HG03442 (cell line): ENCODE measurements at regions not wholly inside any gene's neighbourhood (a gene's known extent, or its start where the extent isn't known, plus 50 kb on each side); places are given as distances from the start of the nearest gene placed in this dataset.

Experiments used
- ATAC-seq: cut with Tn5 transposase; IDR thresholded peaks from one replicate; pipeline ENCODE4 v1.9.1; 2021; ENCODE audit warnings: mild to moderate bottlenecking, moderate library complexity; ENCODE audit not compliant: unreplicated experiment

DNA sequence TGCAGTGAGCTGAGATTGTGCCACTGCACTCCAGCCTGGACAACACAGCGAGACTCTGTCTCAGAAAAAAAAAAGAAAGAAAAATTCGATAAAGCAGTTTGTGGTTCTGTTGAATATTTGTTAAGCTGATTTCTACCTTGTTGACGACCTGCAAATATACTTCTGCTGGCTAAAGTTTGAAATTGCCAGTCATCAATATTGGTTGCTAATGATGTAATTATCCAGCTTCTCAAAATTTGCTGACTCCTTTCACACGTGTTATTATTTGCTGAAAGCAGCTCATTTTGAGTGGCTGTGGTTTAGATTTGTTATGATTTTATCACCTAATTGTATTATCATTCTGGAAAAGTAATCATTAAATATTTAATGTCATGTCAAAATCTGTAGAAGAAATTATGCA, 774.3 kb downstream of the QKI start:
- no peak for ATAC-seq

DNA sequence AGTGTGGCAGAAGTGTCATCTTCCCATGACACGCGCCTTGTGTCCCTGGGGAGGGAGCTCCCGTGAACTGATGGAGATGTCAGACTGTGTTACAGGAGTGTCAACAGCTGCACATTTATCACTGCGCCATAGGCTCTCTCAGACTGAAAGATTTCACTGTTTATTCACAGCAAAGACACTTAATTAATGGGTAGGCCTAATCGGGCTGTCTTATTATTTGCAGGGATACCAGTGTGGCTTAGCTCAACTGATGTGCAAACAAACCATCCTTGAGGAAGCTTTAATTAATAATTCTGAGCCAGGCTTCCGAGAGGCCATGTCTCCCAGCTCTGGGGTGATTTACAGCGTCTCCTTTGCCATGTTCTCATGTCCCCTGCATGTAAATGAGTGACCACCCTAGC, 771.0 kb downstream of the QKI start:
- no peak for ATAC-seq

GRCh38 chr6:164184410-164184809, 769.9 kb downstream of the QKI start:
- no peak for ATAC-seq

DNA sequence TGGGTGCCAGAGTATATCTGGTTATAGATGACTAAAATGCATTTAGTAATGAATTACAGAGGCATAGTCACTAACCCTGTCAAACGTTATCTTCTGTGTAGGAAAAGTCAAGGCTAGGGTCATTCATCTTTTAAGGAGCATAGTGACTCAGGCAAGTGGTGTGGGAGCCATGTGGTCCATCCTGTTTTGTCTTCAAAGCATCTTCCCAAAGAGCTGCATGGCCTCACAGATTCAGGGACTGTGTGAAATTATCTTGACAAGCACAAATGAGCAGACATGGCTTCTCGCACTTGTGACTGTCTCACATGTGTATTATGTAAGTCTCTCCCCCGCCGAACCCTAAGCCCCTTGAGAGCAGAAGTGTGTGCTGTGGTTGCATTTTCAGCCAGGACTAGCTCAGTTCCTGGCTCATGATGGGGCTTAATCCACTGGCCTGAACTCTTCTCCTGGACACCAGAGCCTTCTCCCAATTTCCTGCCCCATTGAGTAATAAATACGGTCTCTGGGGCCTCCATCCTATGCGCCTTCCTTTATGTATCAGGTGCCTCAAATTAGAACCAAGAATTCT, 769.1 kb downstream of the QKI start:
- no peak for ATAC-seq

GRCh38 chr6:164178679-164179332, 764.3 kb downstream of the QKI start:
- ATAC-seq: no peak

DNA sequence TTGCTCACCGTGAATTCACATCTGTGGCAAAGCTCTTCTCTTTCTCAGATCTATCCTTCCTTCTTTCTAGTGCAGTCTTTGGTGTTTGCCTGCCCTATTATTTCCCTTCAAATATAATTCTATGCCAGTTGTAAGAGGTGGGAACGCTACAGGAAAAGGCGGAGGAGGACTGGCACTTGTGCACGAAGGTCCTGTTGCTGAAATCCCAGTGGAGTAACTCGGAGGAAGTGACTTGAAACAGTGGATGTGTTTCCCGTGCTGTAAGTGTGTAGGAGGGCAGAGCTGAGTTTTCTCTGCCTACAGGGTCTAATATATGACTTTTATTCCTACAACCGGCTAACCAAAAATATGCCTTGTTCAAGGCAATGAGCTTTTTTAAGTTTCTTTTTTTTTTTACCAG, 754.8 kb downstream of the QKI start:
- ATAC-seq: no peak

DNA sequence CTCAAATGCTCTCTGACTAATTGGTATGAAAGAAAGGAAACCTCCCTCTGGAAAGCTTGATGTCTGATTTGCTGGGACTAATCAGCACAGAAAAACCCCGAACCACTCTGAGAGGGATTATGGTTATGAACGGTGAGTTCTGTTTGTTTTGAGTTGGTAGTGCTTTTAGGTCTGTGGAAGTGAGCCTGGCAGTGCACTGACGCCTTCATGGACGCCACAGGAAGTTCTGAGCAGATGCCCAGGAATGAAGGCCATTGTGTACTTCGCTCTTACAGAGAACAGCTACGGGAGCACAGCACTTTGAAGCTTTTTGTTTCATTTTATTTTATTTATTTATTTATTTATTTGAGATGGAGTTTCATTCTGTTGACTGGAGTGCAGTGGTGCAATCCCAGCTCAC, 754.1 kb downstream of the QKI start:
- ATAC-seq: no peak

DNA sequence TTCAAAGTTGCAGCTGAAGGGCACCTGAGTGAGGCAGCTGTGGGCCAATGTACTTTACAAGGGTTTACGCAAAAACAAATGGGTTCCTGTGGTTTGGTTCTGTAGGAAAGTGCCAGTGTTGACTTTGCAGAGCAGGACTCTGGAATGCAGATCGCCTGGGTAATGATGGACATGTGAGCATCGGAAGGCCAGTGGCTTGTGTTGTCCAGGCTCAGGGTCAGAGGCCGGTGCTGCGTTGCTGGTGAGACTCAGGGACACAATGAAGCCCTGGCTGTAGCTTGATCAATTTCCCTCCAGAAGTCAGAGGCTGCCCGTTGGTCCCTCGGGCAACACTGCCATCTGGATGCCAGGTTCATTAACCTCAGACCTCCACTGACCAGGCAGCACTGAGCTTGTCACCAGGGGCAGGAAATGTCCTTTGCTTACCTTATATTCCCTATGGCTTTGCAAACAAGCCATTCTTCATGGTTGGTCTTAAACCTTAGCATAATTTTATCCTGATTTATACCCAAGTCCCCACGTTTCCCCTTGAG, 753.4 kb downstream of the QKI start:
- ATAC-seq: no peak

DNA sequence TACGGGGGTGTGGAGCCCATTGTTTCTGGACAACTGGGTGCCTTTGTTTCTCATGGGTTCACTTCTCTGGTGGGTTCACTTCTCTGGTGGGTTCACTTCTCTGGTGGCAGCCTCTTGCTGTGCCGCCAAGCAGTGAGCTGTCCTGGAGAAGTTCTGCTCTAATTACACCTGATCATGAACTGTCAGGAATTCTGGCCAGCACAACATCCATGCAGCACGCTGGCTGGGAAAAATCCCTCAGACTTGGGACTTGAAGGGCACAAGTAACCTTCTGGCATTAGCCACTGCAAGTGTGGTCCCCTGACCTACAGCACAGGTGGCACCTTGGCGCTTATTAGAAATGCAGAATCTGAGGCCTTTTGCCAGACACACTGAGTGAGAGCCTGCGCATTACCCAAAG, 752.5 kb downstream of the QKI start:
- no peak for ATAC-seq

GRCh38 chr6:164166515-164166914, 752.0 kb downstream of the QKI start:
- ATAC-seq: no peak

- no peak for ATAC-seq
These were observed 750.4 kb downstream of the QKI start for GRCh38 chr6:164164876-164165275.

GRCh38 chr6:164163239-164163638, 748.7 kb downstream of the QKI start:
- ATAC-seq: no peak

- ATAC-seq: no peak
These were observed 744.5 kb downstream of the QKI start for GRCh38 chr6:164159061-164159460.

DNA sequence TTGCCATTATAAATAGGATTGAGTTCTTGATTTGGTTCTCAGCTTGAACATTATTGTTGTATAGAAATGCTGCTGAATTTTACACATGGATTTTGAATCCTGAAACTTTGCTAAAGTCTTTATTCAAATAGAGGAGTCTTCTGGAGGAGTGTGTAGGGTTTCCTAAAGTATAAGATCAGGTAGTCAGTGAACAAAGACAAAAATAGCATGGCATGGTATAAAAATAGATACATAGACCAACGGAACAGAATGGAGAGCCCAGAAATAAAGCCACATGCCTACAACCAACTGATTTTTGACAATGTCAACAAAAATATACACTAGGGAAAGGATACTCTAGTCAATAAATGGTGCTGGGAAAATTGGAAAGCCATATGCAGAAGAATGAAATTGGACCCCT, 740.1 kb downstream of the QKI start:
- no peak for ATAC-seq

- ATAC-seq: no peak
These were observed 738.1 kb downstream of the QKI start for GRCh38 chr6:164152611-164153010.

DNA sequence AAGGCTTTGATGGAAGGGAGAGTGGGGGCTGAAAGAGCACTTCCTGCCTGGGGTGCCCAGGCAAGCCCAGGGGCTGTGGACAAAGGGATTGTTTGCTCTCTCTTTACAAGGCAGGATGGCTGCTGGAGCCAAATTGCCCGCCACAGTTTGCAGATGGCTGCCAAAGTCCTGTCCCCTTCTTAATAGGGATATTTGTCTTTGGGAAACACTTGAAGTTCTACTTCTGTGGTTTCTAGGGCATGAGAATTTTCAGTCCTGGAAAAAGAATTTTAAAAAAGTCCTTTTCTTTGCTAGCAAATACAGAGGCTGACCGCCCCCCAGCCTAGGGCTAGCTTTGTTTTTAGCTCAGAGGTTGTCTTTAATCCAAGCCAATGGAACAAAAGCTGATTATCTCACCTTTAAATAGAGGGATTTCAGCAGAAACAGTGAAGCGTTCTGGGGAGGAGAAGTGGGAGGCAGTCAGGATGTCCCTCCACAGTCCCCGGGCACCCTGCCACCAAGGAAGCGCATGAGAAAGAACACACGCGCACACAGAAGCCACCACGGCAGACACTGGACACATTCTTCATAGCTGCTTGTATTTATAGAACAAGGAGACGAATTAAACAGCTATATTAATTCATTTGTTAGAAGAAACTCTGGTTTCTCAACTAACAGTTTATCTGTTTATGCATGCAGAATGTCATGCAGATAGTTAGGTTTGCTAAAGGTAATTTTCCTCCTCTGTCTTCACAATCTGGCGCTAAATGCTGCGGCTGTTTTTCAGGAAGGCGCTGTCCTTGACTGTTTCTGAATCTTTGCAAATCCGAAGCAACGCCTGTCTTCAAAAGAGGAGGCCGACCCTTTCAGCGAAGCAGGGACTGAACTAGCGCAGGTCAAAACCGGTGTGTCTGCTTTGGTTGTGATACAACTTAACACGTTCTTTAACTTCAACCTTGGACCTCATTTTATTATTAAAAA, 736.9 kb downstream of the QKI start:
- no peak for ATAC-seq

- ATAC-seq: no peak
These were observed 735.7 kb downstream of the QKI start for GRCh38 chr6:164150232-164150631.

GRCh38 chr6:164148788-164149187, 734.3 kb downstream of the QKI start:
- ATAC-seq: no peak

DNA sequence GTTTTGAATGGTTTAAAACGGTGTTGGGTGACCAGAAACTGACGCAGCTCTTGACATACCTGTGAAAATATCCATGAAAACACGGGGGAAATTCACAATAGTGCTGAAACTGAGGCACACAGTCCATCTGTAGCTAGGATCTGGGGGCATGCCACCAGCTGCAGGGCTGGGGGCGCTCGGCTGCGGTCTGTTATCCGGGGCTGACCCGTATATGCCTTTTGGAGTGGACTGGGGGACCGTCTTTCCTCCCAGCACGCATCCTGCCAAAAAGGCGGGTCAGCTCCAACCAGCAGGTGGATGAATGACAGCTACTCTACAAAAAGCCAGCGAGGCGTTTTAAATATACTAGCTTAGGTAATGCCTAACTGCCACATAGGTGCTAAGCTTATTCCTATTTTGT, 729.8 kb downstream of the QKI start:
- no peak for ATAC-seq

- no peak for ATAC-seq
These were observed 727.8 kb downstream of the QKI start for GRCh38 chr6:164142322-164142721.

- ATAC-seq: no peak
These were observed 721.1 kb downstream of the QKI start for GRCh38 chr6:164135511-164136132.
